IMR-90 (cell line): ENCODE measurements at regions not wholly inside any gene's neighbourhood (a gene's known extent, or its start where the extent isn't known, plus 50 kb on each side); places are given as distances from the start of the nearest gene placed in this dataset.

Experiments used
- ATAC-seq: fragments of 200-7000 bp; cut with Tn5 transposase; 2 replicates; pipeline ENCODE4 v1.9.1; 2020; ENCODE audit warnings: low read depth, mild to moderate bottlenecking, moderate library complexity
- BruUV-seq: library from RNA; stranded (reverse); fragments of 400-500 nt; replicated peaks from 2 replicates; lab custom pipeline; 2021; lab: Mats Ljungman, UMichigan
- CTCF ChIA-PET: fragments of 300-600 bp; formaldehyde crosslinking; extraction: SDS; loops from one replicate; lab custom pipeline; 2021; ENCODE audit warnings: antibody characterized with exemption; lab: Yijun Ruan, JAX
- POLR2A ChIA-PET: fragments of 300-600 bp; sonication (Branson Sonifier 250); formaldehyde crosslinking; loops from one replicate; lab custom pipeline; 2022; ENCODE audit warnings: antibody characterized with exemption; ENCODE audit not compliant: unreplicated experiment; lab: Charles Lee
- DNase-seq: peaks from one replicate; pipeline ENCODE4 v3.0.0; 2013
- H2AFZ ChIP-seq: replicated peaks from 2 replicates; pipeline ENCODE3; 2013; ENCODE audit warnings: low read length, mild to moderate bottlenecking; ENCODE audit not compliant: poor library complexity
- H2AK5ac ChIP-seq: 2 replicates; pipeline ENCODE4 v1.6.1; 2013; ENCODE audit warnings: low read depth, low read length, inconsistent platforms
- H2AK9ac ChIP-seq: replicated peaks from 2 replicates; pipeline ENCODE3; 2013; ENCODE audit warnings: mild to moderate bottlenecking, low read depth, low read length, moderate library complexity; ENCODE audit not compliant: poor library complexity
- H2BK120ac ChIP-seq: 2 replicates; pipeline ENCODE4 v1.6.1; 2013; ENCODE audit warnings: low read depth, low read length, inconsistent platforms
- H2BK15ac ChIP-seq: 3 replicates; pipeline ENCODE4 v1.6.1; 2013; ENCODE audit warnings: low read depth, low read length, inconsistent platforms
- H2BK20ac ChIP-seq: 2 replicates; pipeline ENCODE4 v1.6.1; 2013; ENCODE audit warnings: low read depth, mild to moderate bottlenecking, inconsistent platforms, low read length, moderate library complexity
- H2BK5ac ChIP-seq: 2 replicates; pipeline ENCODE4 v1.6.1; 2013; ENCODE audit warnings: mild to moderate bottlenecking, low read depth, low read length, inconsistent platforms; ENCODE audit not compliant: poor library complexity, severe bottlenecking
- H3K14ac ChIP-seq: replicated peaks from 2 replicates; pipeline ENCODE4 v1.6.1; 2013; ENCODE audit warnings: low read depth, low read length, inconsistent platforms
- H3K18ac ChIP-seq: 2 replicates; pipeline ENCODE4 v1.6.1; 2013; ENCODE audit warnings: low read depth, low read length, control low read depth
- H3K23ac ChIP-seq: 2 replicates; pipeline ENCODE4 v1.6.1; 2013; ENCODE audit warnings: low read depth, low read length, inconsistent platforms
- H3K27ac ChIP-seq: 2 replicates; pipeline ENCODE4 v1.5.1; 2013; ENCODE audit warnings: mild to moderate bottlenecking, control low read depth, low read length; ENCODE audit not compliant: insufficient read depth
- H3K27me3 ChIP-seq: 2 replicates; pipeline ENCODE4 v1.6.1; 2013; ENCODE audit warnings: low read length; ENCODE audit not compliant: control insufficient read depth, insufficient read depth
- H3K36me3 ChIP-seq: 2 replicates; pipeline ENCODE4 v1.6.1; 2013; ENCODE audit warnings: low read length, mixed read lengths; ENCODE audit not compliant: control insufficient read depth, insufficient read depth
- H3K4ac ChIP-seq: 2 replicates; pipeline ENCODE4 v1.6.1; 2013; ENCODE audit warnings: low read depth, low read length, inconsistent platforms
- H3K4me1 ChIP-seq: 2 replicates; pipeline ENCODE4 v1.6.1; 2013; ENCODE audit warnings: low read length, mixed read lengths; ENCODE audit not compliant: control insufficient read depth, insufficient read depth
- H3K4me2 ChIP-seq: 2 replicates; pipeline ENCODE4 v1.6.1; 2013; ENCODE audit warnings: low read depth, mild to moderate bottlenecking, control low read depth, low read length, moderate library complexity
- H3K4me3 ChIP-seq: 2 replicates; pipeline ENCODE4 v1.5.1; 2013; ENCODE audit warnings: low read depth, mild to moderate bottlenecking, control low read depth, low read length, moderate library complexity; ENCODE audit not compliant: insufficient read depth
- H3K56ac ChIP-seq: 2 replicates; pipeline ENCODE4 v1.6.1; 2013; ENCODE audit warnings: low read length, inconsistent platforms; ENCODE audit not compliant: insufficient read depth; ENCODE audit errors: extremely low read depth
- H3K79me1 ChIP-seq, 2 experiments: 2 replicates each; pipeline ENCODE4 v1.6.1; 2013; ENCODE audit warnings: low read length in 2 of 2, inconsistent platforms in 1 of 2, low read depth in 1 of 2
- H3K9ac ChIP-seq: 2 replicates; pipeline ENCODE4 v1.6.1; 2013; ENCODE audit warnings: low read depth, low read length, control low read depth
- H3K9me1 ChIP-seq: 2 replicates; pipeline ENCODE4 v1.6.1; 2013; ENCODE audit warnings: low read length, inconsistent platforms; ENCODE audit not compliant: insufficient read depth
- H3K9me3 ChIP-seq: 2 replicates; pipeline ENCODE4 v1.6.1; 2013; ENCODE audit warnings: low read length; ENCODE audit not compliant: control insufficient read depth, insufficient read depth
- H4K20me1 ChIP-seq: 2 replicates; pipeline ENCODE4 v1.6.1; 2013; ENCODE audit warnings: low read length, inconsistent platforms; ENCODE audit not compliant: insufficient read depth
- H4K5ac ChIP-seq: 2 replicates; pipeline ENCODE4 v1.6.1; 2013; ENCODE audit warnings: mild to moderate bottlenecking, low read depth, low read length, control low read depth
- H4K8ac ChIP-seq, 2 experiments: 2 replicates each; pipeline ENCODE4 v1.6.1; 2013; ENCODE audit warnings: low read depth in 2 of 2, low read length in 2 of 2, control low read depth in 1 of 2, inconsistent platforms in 1 of 2
- H4K91ac ChIP-seq: 2 replicates; pipeline ENCODE4 v1.6.1; 2013; ENCODE audit warnings: low read depth, low read length, inconsistent platforms; ENCODE audit not compliant: insufficient read depth
- MAZ ChIP-seq: IDR thresholded peaks from 2 replicates; pipeline ENCODE4 v1.6.1; 2012; ENCODE audit warnings: low read depth, mild to moderate bottlenecking, low read length, improper control_type of control experiment, moderate library complexity, borderline replicate concordance
- MXI1 ChIP-seq: IDR thresholded peaks from 2 replicates; pipeline ENCODE4 v1.6.1; 2012; ENCODE audit warnings: low read depth, mild to moderate bottlenecking, low read length, moderate library complexity, borderline replicate concordance
- USF2 ChIP-seq: fragments of 150-350 bp; IDR thresholded peaks from 2 replicates; pipeline ENCODE4 v1.6.1; 2017; ENCODE audit warnings: mild to moderate bottlenecking, antibody characterized with exemption, low read length, low read depth
- whole genome bisulfite sequencing, 2 experiments: methylation state at CpG; one replicate each; pipeline versions ENCODE4 v1.1.5 to v1.1.7; 2013; ENCODE audit warnings: missing lambda C conversion rate in 2 of 2; ENCODE audit not compliant: insufficient read length in 1 of 2; ENCODE audit errors: extremely low coverage in 2 of 2; 5-methylcytosine and 5-hydroxymethylcytosine counted together
- dilution Hi-C: fragments of 300-500 bp; cut with HindIII; formaldehyde crosslinking; loops from one replicate; pipeline ENCODE4 v1.14.3; 2018; ENCODE audit warnings: low sequenced_read_pairs; ENCODE audit not compliant: unreplicated experiment
- in situ Hi-C: fragments of 300-500 bp; cut with MboI; formaldehyde crosslinking; loops from 3 replicates; pipeline ENCODE4 v1.14.3; 2019; ENCODE audit warnings: low sequenced_read_pairs, inconsistent platforms, mixed read lengths
- intact Hi-C: fragments of 100-400 bp; cut with micrococcal nuclease; formaldehyde crosslinking; loops from 2 replicates; pipeline ENCODE4 v1.10.0; 2022

GRCh38 chr11:123313262-123313661 is 116.8 kb upstream of the GRAMD1B start:
- Histone ChIP-seq H3K9ac (no peak overlapping the region), H3K18ac (no peak overlapping the region), H3K9me1 (no peaks in the 10 kb centered on the region), H2BK15ac (no peak overlapping the region), H4K91ac (no peak overlapping the region), H3K4me2 (no peak overlapping the region), H2AK9ac (no peak overlapping the region), H3K79me1 (no peaks in the 10 kb centered on the region), H3K36me3 (no peaks in the 10 kb centered on the region), H3K4ac (no peak overlapping the region), H2AK5ac (no peak overlapping the region), H3K27me3 (peaks cover 22% of the 10 kb centered on the region), H4K5ac (no peak overlapping the region), H3K4me3 (no peak overlapping the region), H4K8ac (no peak overlapping the region), H3K9me3 (no peaks in the 10 kb centered on the region), H3K56ac (no peak overlapping the region), H2BK120ac (no peak overlapping the region), H2AFZ (no peak overlapping the region), H4K20me1 (no peaks in the 10 kb centered on the region), H3K14ac (no peak overlapping the region), H2BK5ac (no peak overlapping the region), H3K4me1 (no peaks in the 10 kb centered on the region), H2BK20ac (no peak overlapping the region), H3K23ac (no peak overlapping the region), H3K27ac (no peak overlapping the region)
- ATAC-seq, result no peak
- TF ChIP-seq MXI1 (no peak), USF2 (no peak), MAZ (no peak)
- DNase-seq, result no peak
- in situ Hi-C loops, result no loop called here
- intact Hi-C loops, result no loop called here
- CTCF ChIA-PET, result no interaction called here
- POLR2A ChIA-PET, result no interaction called here
- 80% methylated on average over 2 of the region's 5 CpGs; no CpG with 5 or more reads in 1 of the 2 experiments for WGBS, 2 experiments
- dilution Hi-C loops, result no loop called here
- BruUV-seq, result no TSS peak
